Heart left ventricle (tissue), 13 donors: ENCODE measurements at regions not wholly inside any gene's neighbourhood (a gene's known extent, or its start where the extent isn't known, plus 50 kb on each side); places are given as distances from the start of the nearest gene placed in this dataset.

Experiments
- CTCF ChIP-seq, 12 donors: fragments of 200-600 bp; sonication (generic) in 4 of 12; IDR thresholded peaks; one replicate each; pipeline versions ENCODE4 v1.5.0 to v1.8.0; 2018 to 2022; ENCODE audit warnings: antibody characterized with exemption in 12 of 12, mild to moderate bottlenecking in 5 of 12
- POLR2A ChIP-seq, 2 donors: fragments of 450-650 bp; IDR thresholded peaks; one replicate each; pipeline ENCODE4 v1.6.1; 2017; ENCODE audit warnings: antibody characterized with exemption in 2 of 2, mild to moderate bottlenecking in 2 of 2, moderate library complexity in 2 of 2
- donor health status: ischemic (EF 13 %, LVEDD 7.1; RV severe dilation, severe dysfunction).
- donor health status: DM: no; HTN: yes; CAD: no.
- donor health status: DM: no; HTN: no; CAD: no.
- donor health status: ischemic (EF 25% LVEDD 6.9; RV normal size, moderate dysfunction).
- donor health status: ischemic (EF 25% LVEDD 5.7; RV mildly dilated, moderate dysfunction).
- donor health status: ischemic (EF 35%, LVEDD 5.7; RV mildly dilated, moderate dysfunction).
- donor health status: nonischemic (EF 11% LVEDD 7.7; RV severe dilation, severe dysfunction).
- donor health status: DM: yes; HTN: yes; CAD: no.
- donor health status: PGD.
- donor health status: ischemic (EF 29% LVEDD 5.4; RV normal size, mild dysfunction).
- donor health status: nonischemic (EF 23%, LVEDD 6.1; RV moderate dilation, normal function).

- no peak for TF ChIP-seq CTCF (IDR thresholded peaks at IDR 0.05)
- TF ChIP-seq POLR2A (IDR thresholded peaks at IDR 0.05), result no peak
Observed at GRCh38 chr6:81561071-81561564, 191.4 kb downstream of the TENT5A start.
